Tibial artery (tissue), 4 donors: ENCODE measurements at regions not wholly inside any gene's neighbourhood (a gene's known extent, or its start where the extent isn't known, plus 50 kb on each side); places are given as distances from the start of the nearest gene placed in this dataset.

Experiments
- DNase-seq, 2 donors: peaks; one replicate each; pipeline ENCODE4 v3.0.0-alpha.2; 2019
- H3K27ac ChIP-seq, 2 donors: fragments of 200-600 bp; sonication (generic) in 1 of 2; 1 replicate in 1 of 2; 2 replicates in 1 of 2; pipeline ENCODE4 v1.5.1; 2018 to 2019; ENCODE audit warnings: mild to moderate bottlenecking in 1 of 2
- H3K27me3 ChIP-seq, 2 donors: fragments of 200-600 bp; sonication (generic) in 1 of 2; one replicate each; pipeline versions ENCODE4 v1.5.1 to v1.6.0; 2016 to 2019
- H3K36me3 ChIP-seq, 3 donors: fragments of 200-600 bp; sonication (generic) in 2 of 3; one replicate each; pipeline ENCODE4 v1.5.1; 2016 to 2019; ENCODE audit warnings: mild to moderate bottlenecking in 2 of 3
- H3K4me1 ChIP-seq, 4 donors: fragments of 200-600 bp; sonication (generic) in 2 of 4; 1 replicate in 3 of 4; 2 replicates in 1 of 4; pipeline ENCODE4 v1.5.1; 2016 to 2019
- H3K4me3 ChIP-seq, 2 donors: fragments of 200-600 bp; sonication (generic) in 1 of 2; 1 replicate in 1 of 2; 2 replicates in 1 of 2; pipeline ENCODE4 v1.5.1; 2018 to 2019; ENCODE audit warnings: mild to moderate bottlenecking in 2 of 2
- H3K9me3 ChIP-seq, 3 donors: fragments of 200-600 bp; sonication (generic) in 1 of 3; one replicate each; pipeline ENCODE4 v1.5.1; 2016 to 2019
- CTCF ChIP-seq, 2 experiments: fragments of 200-600 bp in 1 of 2; fragments of 450-650 bp in 1 of 2; IDR thresholded peaks; one replicate each; pipeline ENCODE4 v1.5.1; 2017 to 2019; ENCODE audit warnings: antibody characterized with exemption in 2 of 2, mild to moderate bottlenecking in 1 of 2, moderate library complexity in 1 of 2
- intact Hi-C: fragments of 100-400 bp; cut with DNase I; formaldehyde crosslinking; loops from one replicate; pipeline ENCODE4 v1.15.0; 2023; ENCODE audit warnings: low total_unique reads

GRCh38 chr14:28607661-28608060, 158.9 kb upstream of the FOXG1 start:
- intact Hi-C loops: no loop called here

GRCh38 chr14:28608443-28608842, 158.1 kb upstream of the FOXG1 start:
- intact Hi-C loops: no loop called here
- Histone ChIP-seq H3K9me3 (no peaks in the 10 kb centered on the region), H3K27me3 (no peaks in the 10 kb centered on the region), H3K27ac (no peak overlapping the region), H3K4me1 (no peaks in the 10 kb centered on the region), H3K4me3 (no peak overlapping the region), H3K36me3 (no peaks in the 10 kb centered on the region)
- TF ChIP-seq CTCF (IDR thresholded peaks at IDR 0.05): no peak
- no peak for DNase-seq

More at GRCh38 chr14:28607661-28608060, 158.9 kb upstream of the FOXG1 start:
- Histone ChIP-seq H3K4me3 (no peak overlapping the region), H3K9me3 (no peaks in the 10 kb centered on the region), H3K4me1 (no peaks in the 10 kb centered on the region), H3K36me3 (no peaks in the 10 kb centered on the region), H3K27me3 (no peaks in the 10 kb centered on the region), H3K27ac (no peak overlapping the region)
- TF ChIP-seq CTCF (IDR thresholded peaks at IDR 0.05): no peak
- DNase-seq: no peak

GRCh38 chr14:28608851-28609828, 157.4 kb upstream of the FOXG1 start:
- Histone ChIP-seq H3K4me1 (no peaks in the 10 kb centered on the region), H3K4me3 (no peak overlapping the region), H3K36me3 (no peaks in the 10 kb centered on the region), H3K27me3 (no peaks in the 10 kb centered on the region), H3K27ac (no peak overlapping the region), H3K9me3 (no peaks in the 10 kb centered on the region)
- no peak for DNase-seq
- peak in 1 of 2 experiments; percentile 11 for TF ChIP-seq CTCF (IDR thresholded peaks at IDR 0.05)
- intact Hi-C loops: no loop called here

- DNase-seq: no peak
- Histone ChIP-seq H3K27me3 (no peaks in the 10 kb centered on the region), H3K36me3 (no peaks in the 10 kb centered on the region), H3K27ac (no peak overlapping the region), H3K4me3 (no peak overlapping the region), H3K4me1 (no peaks in the 10 kb centered on the region), H3K9me3 (no peaks in the 10 kb centered on the region)
- intact Hi-C loops: no loop called here
- TF ChIP-seq CTCF (IDR thresholded peaks at IDR 0.05): no peak
These were observed 154.2 kb upstream of the FOXG1 start for GRCh38 chr14:28612414-28612813.

GRCh38 chr14:28613532-28613931, 153.1 kb upstream of the FOXG1 start:
- Histone ChIP-seq H3K4me3 (no peak overlapping the region), H3K36me3 (no peaks in the 10 kb centered on the region), H3K27me3 (no peaks in the 10 kb centered on the region), H3K9me3 (no peaks in the 10 kb centered on the region), H3K4me1 (no peaks in the 10 kb centered on the region), H3K27ac (no peak overlapping the region)
- DNase-seq: no peak
- intact Hi-C loops: no loop called here
- TF ChIP-seq CTCF (IDR thresholded peaks at IDR 0.05): no peak
